Neural progenitor cell (in vitro differentiated cells): ENCODE measurements at regions not wholly inside any gene's neighbourhood (a gene's known extent, or its start where the extent isn't known, plus 50 kb on each side); places are given as distances from the start of the nearest gene placed in this dataset.
"Not testable (repeated sequence)": the region's sequence is repeated elsewhere in the genome, so short reads cannot be mapped to it uniquely, and the experiment has no call there.

Experiments
- DNase-seq: peaks from one replicate; pipeline ENCODE4 v3.0.0-alpha.2; 2016; ENCODE audit warnings: low spot score
- H2AFZ ChIP-seq: fragments of 200-600 bp; sonication (generic); replicated peaks from 2 replicates; pipeline ENCODE4 v1.6.1; 2016; ENCODE audit warnings: antibody characterized with exemption
- H3F3A ChIP-seq: fragments of 200-600 bp; sonication (generic); 2 replicates; pipeline ENCODE4 v1.6.1; 2016; ENCODE audit warnings: antibody characterized with exemption, low read depth
- H3K27ac ChIP-seq: fragments of 200-600 bp; sonication (generic); 2 replicates; pipeline ENCODE4 v1.5.1; 2016; ENCODE audit warnings: mild to moderate bottlenecking
- H3K27me3 ChIP-seq: fragments of 200-600 bp; sonication (generic); 2 replicates; pipeline ENCODE4 v1.6.1; 2016; ENCODE audit warnings: mild to moderate bottlenecking, moderate library complexity
- H3K36me3 ChIP-seq: fragments of 200-600 bp; sonication (generic); 2 replicates; pipeline ENCODE4 v1.5.1; 2016
- H3K4me1 ChIP-seq: fragments of 200-600 bp; sonication (generic); 2 replicates; pipeline ENCODE4 v1.6.1; 2016; ENCODE audit warnings: mixed run types
- H3K4me2 ChIP-seq: fragments of 200-600 bp; sonication (generic); 2 replicates; pipeline ENCODE4 v1.6.1; 2016
- H3K4me3 ChIP-seq: fragments of 200-600 bp; sonication (generic); 2 replicates; pipeline ENCODE4 v1.5.1; 2016
- H3K79me2 ChIP-seq: fragments of 200-600 bp; sonication (generic); 2 replicates; pipeline ENCODE4 v1.6.1; 2016; ENCODE audit warnings: low read depth
- H3K9ac ChIP-seq: fragments of 200-600 bp; sonication (generic); 2 replicates; pipeline ENCODE4 v1.6.1; 2016
- H3K9me3 ChIP-seq: fragments of 200-600 bp; sonication (generic); 2 replicates; pipeline ENCODE4 v1.5.1; 2016; ENCODE audit warnings: low read depth
- H4K20me1 ChIP-seq: fragments of 200-600 bp; sonication (generic); 2 replicates; pipeline ENCODE4 v1.6.1; 2016; ENCODE audit warnings: low read depth
- H3K27ac Mint-ChIP-seq: 3 replicates; pipeline ENCODE4 v1.8.0; 2021; ENCODE audit warnings: mixed read lengths
- H3K27me3 Mint-ChIP-seq: 2 replicates; pipeline ENCODE4 v1.8.0; 2022; ENCODE audit warnings: low read depth, mild to moderate bottlenecking, inconsistent platforms, moderate library complexity, mixed read lengths; ENCODE audit not compliant: insufficient read depth
- H3K36me3 Mint-ChIP-seq: 3 replicates; pipeline ENCODE4 v1.8.0; 2021; ENCODE audit warnings: mixed read lengths
- H3K4me1 Mint-ChIP-seq: 3 replicates; pipeline ENCODE4 v1.8.0; 2021; ENCODE audit warnings: mixed read lengths
- H3K4me3 Mint-ChIP-seq: 3 replicates; pipeline ENCODE4 v1.8.0; 2021; ENCODE audit warnings: mild to moderate bottlenecking, moderate library complexity, mixed read lengths
- H3K9me3 Mint-ChIP-seq: 3 replicates; pipeline ENCODE4 v1.8.0; 2020; ENCODE audit warnings: mixed read lengths
- EZH2 ChIP-seq: fragments of 200-600 bp; sonication (generic); IDR thresholded peaks from 2 replicates; pipeline ENCODE4 v1.6.1; 2017; ENCODE audit warnings: antibody characterized with exemption, mild to moderate bottlenecking, moderate library complexity
- EZH2phosphoT487 ChIP-seq: fragments of 200-600 bp; sonication (generic); IDR thresholded peaks from 2 replicates; pipeline ENCODE4 v1.6.1; 2017; ENCODE audit warnings: antibody characterized with exemption
- TF ChIP-seq, protein P1 (sequence below): fragments of 200-600 bp; sonication (generic); IDR thresholded peaks from 2 replicates; pipeline ENCODE4 v1.5.1; 2017; ENCODE audit warnings: antibody characterized with exemption, mild to moderate bottlenecking

DNA sequence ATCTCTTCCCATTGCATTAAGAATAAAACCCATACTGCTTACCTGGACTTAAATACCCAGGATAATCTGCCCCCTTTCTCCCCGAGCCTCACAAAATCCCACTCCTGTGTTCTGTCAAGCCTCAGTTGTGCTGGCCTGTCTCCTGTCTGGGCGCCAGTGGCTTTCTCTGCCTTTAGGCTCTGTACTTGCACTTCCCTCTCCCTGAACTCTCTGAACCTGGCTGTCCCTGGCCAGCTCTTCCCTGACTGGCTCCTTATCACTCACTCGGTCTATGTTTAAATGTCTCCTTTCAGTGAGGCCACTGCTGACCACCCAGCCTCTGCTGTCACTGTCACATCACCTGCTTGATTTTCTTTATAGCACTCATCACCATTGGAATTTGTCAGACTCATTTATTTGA is 382.7 kb upstream of the PPP2R3A start:
- H3K9me3 ChIP-seq = peaks cover 5% of the 10 kb centered on the region
- no peak overlapping the region for H3K4me2 ChIP-seq
- H3K4me3 ChIP-seq = no peak overlapping the region
- H3K36me3 ChIP-seq = no peaks in the 10 kb centered on the region
- peaks cover 6% of the 10 kb centered on the region for H3K9me3 Mint-ChIP-seq
- no peak overlapping the region for H3K27ac Mint-ChIP-seq
- peaks cover 5% of the 10 kb centered on the region for H3K27me3 Mint-ChIP-seq
- H3K27ac ChIP-seq = no peak overlapping the region
- H3K79me2 ChIP-seq = no peaks in the 10 kb centered on the region
- no peak overlapping the region for H3K9ac ChIP-seq
- H2AFZ ChIP-seq = no peak overlapping the region
- no peaks in the 10 kb centered on the region for H3K27me3 ChIP-seq
- H3K4me3 Mint-ChIP-seq = no peak overlapping the region
- no peaks in the 10 kb centered on the region for H4K20me1 ChIP-seq
- H3K36me3 Mint-ChIP-seq = no peaks in the 10 kb centered on the region
- H3K4me1 ChIP-seq = no peaks in the 10 kb centered on the region
- no peak for DNase-seq
- TF ChIP-seq EZH2phosphoT487 (no peak), EZH2 (no peak)
- TF ChIP-seq, protein P1, sequence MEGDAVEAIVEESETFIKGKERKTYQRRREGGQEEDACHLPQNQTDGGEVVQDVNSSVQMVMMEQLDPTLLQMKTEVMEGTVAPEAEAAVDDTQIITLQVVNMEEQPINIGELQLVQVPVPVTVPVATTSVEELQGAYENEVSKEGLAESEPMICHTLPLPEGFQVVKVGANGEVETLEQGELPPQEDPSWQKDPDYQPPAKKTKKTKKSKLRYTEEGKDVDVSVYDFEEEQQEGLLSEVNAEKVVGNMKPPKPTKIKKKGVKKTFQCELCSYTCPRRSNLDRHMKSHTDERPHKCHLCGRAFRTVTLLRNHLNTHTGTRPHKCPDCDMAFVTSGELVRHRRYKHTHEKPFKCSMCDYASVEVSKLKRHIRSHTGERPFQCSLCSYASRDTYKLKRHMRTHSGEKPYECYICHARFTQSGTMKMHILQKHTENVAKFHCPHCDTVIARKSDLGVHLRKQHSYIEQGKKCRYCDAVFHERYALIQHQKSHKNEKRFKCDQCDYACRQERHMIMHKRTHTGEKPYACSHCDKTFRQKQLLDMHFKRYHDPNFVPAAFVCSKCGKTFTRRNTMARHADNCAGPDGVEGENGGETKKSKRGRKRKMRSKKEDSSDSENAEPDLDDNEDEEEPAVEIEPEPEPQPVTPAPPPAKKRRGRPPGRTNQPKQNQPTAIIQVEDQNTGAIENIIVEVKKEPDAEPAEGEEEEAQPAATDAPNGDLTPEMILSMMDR = no peak
- H3F3A ChIP-seq = no peaks in the 10 kb centered on the region
- H3K4me1 Mint-ChIP-seq = peaks cover 5% of the 10 kb centered on the region

DNA sequence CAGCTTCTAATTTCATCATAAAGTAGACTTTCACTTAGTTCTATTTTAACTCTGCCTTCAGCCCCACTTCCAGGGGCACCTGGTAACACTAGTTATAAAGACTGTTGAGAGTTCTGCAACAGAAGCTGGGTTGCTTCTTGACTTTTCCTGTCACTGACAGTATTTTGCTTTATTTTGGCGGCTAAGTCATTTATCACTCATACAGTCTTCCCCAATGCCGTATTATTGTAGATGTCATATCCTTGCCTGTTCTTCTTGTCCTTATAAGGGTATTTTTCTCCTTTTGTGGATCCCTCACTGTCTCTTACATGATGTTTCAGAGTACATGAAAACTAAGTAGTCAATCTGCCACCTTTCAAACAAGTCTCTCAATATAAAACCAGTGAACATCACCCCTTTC is 369.0 kb upstream of the PPP2R3A start:
- no peak overlapping the region for H3K27ac ChIP-seq
- H3K27me3 Mint-ChIP-seq = no peaks in the 10 kb centered on the region
- no peaks in the 10 kb centered on the region for H3K79me2 ChIP-seq
- H3K9me3 Mint-ChIP-seq = peaks cover 11% of the 10 kb centered on the region
- no peak overlapping the region for H3K4me3 Mint-ChIP-seq
- H3K27ac Mint-ChIP-seq = no peak overlapping the region
- TF ChIP-seq EZH2phosphoT487 = no peak
- TF ChIP-seq, protein P1 = no peak
- TF ChIP-seq EZH2 = no peak
- H3K9me3 ChIP-seq = no peaks in the 10 kb centered on the region
- H3K4me3 ChIP-seq = no peak overlapping the region
- peaks cover 3% of the 10 kb centered on the region for H3K4me1 Mint-ChIP-seq
- no peak overlapping the region for H3K4me2 ChIP-seq
- no peaks in the 10 kb centered on the region for H3K4me1 ChIP-seq
- H3K9ac ChIP-seq = no peak overlapping the region
- H3F3A ChIP-seq = no peaks in the 10 kb centered on the region
- H4K20me1 ChIP-seq = no peaks in the 10 kb centered on the region
- no peaks in the 10 kb centered on the region for H3K27me3 ChIP-seq
- no peaks in the 10 kb centered on the region for H3K36me3 Mint-ChIP-seq
- H3K36me3 ChIP-seq = no peaks in the 10 kb centered on the region
- no peak overlapping the region for H2AFZ ChIP-seq
- no peak for DNase-seq

DNA sequence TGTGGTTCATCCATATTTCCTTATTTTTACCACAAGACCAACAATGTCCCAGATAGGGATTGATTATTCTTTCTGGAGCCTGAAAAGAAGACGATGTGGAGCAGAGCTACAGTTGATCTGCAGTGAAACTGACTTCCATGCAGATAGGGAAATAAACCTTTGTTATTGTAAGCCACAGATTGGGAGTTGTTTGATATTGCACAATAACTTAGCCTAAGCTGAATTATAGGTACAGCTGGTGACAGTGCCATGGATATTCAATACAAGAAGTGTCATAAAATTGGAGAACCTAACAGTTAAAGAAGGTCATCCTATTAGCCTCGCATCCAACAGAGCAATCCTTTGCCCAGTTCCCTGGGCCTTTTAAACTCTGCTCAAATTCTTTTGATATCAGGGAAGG is 367.7 kb upstream of the PPP2R3A start:
- no peaks in the 10 kb centered on the region for H3K4me1 ChIP-seq
- no peak overlapping the region for H3K4me2 ChIP-seq
- no peaks in the 10 kb centered on the region for H3F3A ChIP-seq
- peaks cover 3% of the 10 kb centered on the region for H3K9me3 Mint-ChIP-seq
- no peak overlapping the region for H2AFZ ChIP-seq
- H3K27me3 Mint-ChIP-seq = no peaks in the 10 kb centered on the region
- peaks cover 3% of the 10 kb centered on the region for H3K4me1 Mint-ChIP-seq
- no peaks in the 10 kb centered on the region for H3K9me3 ChIP-seq
- no peak overlapping the region for H3K27ac ChIP-seq
- no peaks in the 10 kb centered on the region for H3K36me3 Mint-ChIP-seq
- TF ChIP-seq EZH2phosphoT487 (no peak), EZH2 (no peak)
- TF ChIP-seq, protein P1 = no peak
- no peaks in the 10 kb centered on the region for H4K20me1 ChIP-seq
- H3K27ac Mint-ChIP-seq = no peak overlapping the region
- H3K27me3 ChIP-seq = no peaks in the 10 kb centered on the region
- H3K4me3 Mint-ChIP-seq = no peak overlapping the region
- no peaks in the 10 kb centered on the region for H3K36me3 ChIP-seq
- H3K9ac ChIP-seq = no peak overlapping the region
- no peaks in the 10 kb centered on the region for H3K79me2 ChIP-seq
- no peak overlapping the region for H3K4me3 ChIP-seq
- no peak for DNase-seq

DNA sequence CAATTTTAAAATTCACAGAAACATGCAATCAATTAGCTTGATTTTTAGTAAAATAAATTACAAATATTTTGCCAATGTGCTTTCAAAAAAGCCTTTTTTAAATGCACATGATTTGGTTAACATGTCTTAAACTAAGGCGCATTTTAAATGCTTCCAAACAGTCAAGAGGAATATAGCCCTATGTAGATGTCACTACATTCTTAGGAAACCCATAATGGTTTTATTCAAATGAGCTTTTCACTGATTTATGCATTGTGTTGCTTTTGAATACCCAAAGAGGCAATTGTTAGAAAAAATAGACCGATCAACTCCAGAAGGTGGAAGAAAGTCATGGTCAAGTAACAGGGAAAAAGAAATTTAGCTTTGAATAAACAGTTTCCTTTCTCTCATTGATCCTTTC is 366.9 kb upstream of the PPP2R3A start:
- H3K36me3 ChIP-seq = no peaks in the 10 kb centered on the region
- no peak overlapping the region for H3K4me3 ChIP-seq
- no peaks in the 10 kb centered on the region for H3K4me1 ChIP-seq
- no peak overlapping the region for H3K27ac Mint-ChIP-seq
- peaks cover 3% of the 10 kb centered on the region for H3K4me1 Mint-ChIP-seq
- H3K79me2 ChIP-seq = no peaks in the 10 kb centered on the region
- DNase-seq = no peak
- H3K9me3 Mint-ChIP-seq = no peaks in the 10 kb centered on the region
- H3K4me3 Mint-ChIP-seq = no peak overlapping the region
- no peak overlapping the region for H3K9ac ChIP-seq
- H4K20me1 ChIP-seq = no peaks in the 10 kb centered on the region
- no peaks in the 10 kb centered on the region for H3K27me3 ChIP-seq
- TF ChIP-seq EZH2 = no peak
- no peak for TF ChIP-seq EZH2phosphoT487
- TF ChIP-seq, protein P1 = no peak
- H3K27me3 Mint-ChIP-seq = no peaks in the 10 kb centered on the region
- no peak overlapping the region for H3K4me2 ChIP-seq
- H3F3A ChIP-seq = no peaks in the 10 kb centered on the region
- no peak overlapping the region for H3K27ac ChIP-seq
- no peaks in the 10 kb centered on the region for H3K9me3 ChIP-seq
- no peak overlapping the region for H2AFZ ChIP-seq
- no peaks in the 10 kb centered on the region for H3K36me3 Mint-ChIP-seq

DNA sequence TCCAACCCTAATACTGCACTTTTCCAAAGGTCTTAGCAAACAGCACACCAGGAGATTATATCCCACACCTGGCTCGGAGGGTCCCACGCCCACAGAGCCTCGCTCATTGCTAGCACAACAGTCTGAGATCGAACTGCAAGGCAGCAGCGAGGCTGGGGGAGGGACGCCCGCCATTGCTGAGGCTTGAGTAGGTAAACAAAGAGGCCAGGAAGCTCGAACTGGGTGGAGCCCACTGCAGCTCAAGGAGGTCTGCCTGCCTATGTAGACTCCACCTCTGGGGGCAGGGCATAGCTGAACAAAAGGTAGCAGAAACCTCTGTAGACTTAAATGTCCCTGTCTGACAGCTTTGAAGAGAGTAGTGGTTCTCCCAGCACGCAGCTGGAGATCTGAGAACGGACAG is 361.0 kb upstream of the PPP2R3A start:
- not testable (repeated sequence) for H3K4me3 Mint-ChIP-seq, H3K4me2 ChIP-seq, H3F3A ChIP-seq, H3K27me3 ChIP-seq, H3K79me2 ChIP-seq, H3K4me3 ChIP-seq, H4K20me1 ChIP-seq, DNase-seq, H3K27ac Mint-ChIP-seq, H3K36me3 Mint-ChIP-seq, H3K9me3 ChIP-seq, H3K4me1 Mint-ChIP-seq, H3K27me3 Mint-ChIP-seq, H3K27ac ChIP-seq, H3K9ac ChIP-seq, H2AFZ ChIP-seq, H3K4me1 ChIP-seq, H3K36me3 ChIP-seq
- peaks cover 21% of the 10 kb centered on the region for H3K9me3 Mint-ChIP-seq
